Glutamatergic neuron (in vitro differentiated cells): ENCODE measurements at regions not wholly inside any gene's neighbourhood (a gene's known extent, or its start where the extent isn't known, plus 50 kb on each side); places are given as distances from the start of the nearest gene placed in this dataset.
"Not testable (repeated sequence)": the region's sequence is repeated elsewhere in the genome, so short reads cannot be mapped to it uniquely, and the experiment has no call there.

Experiments used
- DNase-seq: peaks from one replicate; pipeline ENCODE4 v3.0.0; 2022
- H3K27ac Mint-ChIP-seq: one replicate; pipeline ENCODE4 v1.8.0; 2020; ENCODE audit warnings: mild to moderate bottlenecking, mixed read lengths, inconsistent platforms; ENCODE audit not compliant: unreplicated experiment
- H3K27me3 Mint-ChIP-seq: one replicate; pipeline ENCODE4 v1.8.0; 2020; ENCODE audit warnings: mild to moderate bottlenecking, moderate library complexity, mixed read lengths, inconsistent platforms; ENCODE audit not compliant: unreplicated experiment
- H3K36me3 Mint-ChIP-seq: one replicate; pipeline ENCODE4 v1.8.0; 2020; ENCODE audit warnings: mild to moderate bottlenecking, mixed read lengths, inconsistent platforms; ENCODE audit not compliant: unreplicated experiment
- H3K4me1 Mint-ChIP-seq: one replicate; pipeline ENCODE4 v1.8.0; 2020; ENCODE audit warnings: mild to moderate bottlenecking, low read depth, mixed read lengths, inconsistent platforms; ENCODE audit not compliant: unreplicated experiment
- H3K4me3 Mint-ChIP-seq: one replicate; pipeline ENCODE4 v1.8.0; 2020; ENCODE audit warnings: mild to moderate bottlenecking, mixed read lengths, inconsistent platforms; ENCODE audit not compliant: unreplicated experiment
- H3K9me3 Mint-ChIP-seq: one replicate; pipeline ENCODE4 v1.8.0; 2020; ENCODE audit warnings: mild to moderate bottlenecking, moderate library complexity, mixed read lengths, inconsistent platforms; ENCODE audit not compliant: unreplicated experiment
- CTCF ChIP-seq: fragments of 200-600 bp; sonication (generic); IDR thresholded peaks from one replicate; pipeline ENCODE4 v1.5.0; 2021; ENCODE audit not compliant: partially characterized antibody, unreplicated experiment

- no peak overlapping the region for H3K27ac Mint-ChIP-seq
- DNase-seq: no peak
Measured at GRCh38 chr13:81230386-81230785, 889.5 kb upstream of the SPRY2 start.

GRCh38 chr13:81226830-81227229 lies 885.9 kb upstream of the SPRY2 start:
- not testable (repeated sequence) for H3K9me3 Mint-ChIP-seq, DNase-seq, H3K4me3 Mint-ChIP-seq, H3K27me3 Mint-ChIP-seq, H3K36me3 Mint-ChIP-seq, H3K27ac Mint-ChIP-seq
- H3K4me1 Mint-ChIP-seq: peaks cover 13% of the 10 kb centered on the region

More at GRCh38 chr13:81230386-81230785, 889.5 kb upstream of the SPRY2 start:
- Mint-ChIP-seq H3K4me1 (peaks cover 9% of the 10 kb centered on the region), H3K27me3 (peaks cover 1% of the 10 kb centered on the region), H3K36me3 (no peaks in the 10 kb centered on the region), H3K4me3 (no peak overlapping the region), H3K9me3 (no peaks in the 10 kb centered on the region)
- no peak for TF ChIP-seq CTCF

GRCh38 chr13:81224209-81224833 lies 883.4 kb upstream of the SPRY2 start:
- no peaks in the 10 kb centered on the region for H3K9me3 Mint-ChIP-seq
- H3K27me3 Mint-ChIP-seq: no peaks in the 10 kb centered on the region
- no peak for TF ChIP-seq CTCF
- no peak for DNase-seq
- H3K36me3 Mint-ChIP-seq: no peaks in the 10 kb centered on the region
- H3K4me3 Mint-ChIP-seq: no peak overlapping the region
- H3K27ac Mint-ChIP-seq: no peak overlapping the region
- peaks cover 9% of the 10 kb centered on the region for H3K4me1 Mint-ChIP-seq

- Mint-ChIP-seq H3K4me3 (no peak overlapping the region), H3K36me3 (no peaks in the 10 kb centered on the region), H3K27ac (no peak overlapping the region)
Measured at GRCh38 chr13:81223778-81224177, 882.9 kb upstream of the SPRY2 start.

GRCh38 chr13:81211713-81212112 lies 870.8 kb upstream of the SPRY2 start:
- Mint-ChIP-seq H3K27ac (no peak overlapping the region), H3K4me1 (no peaks in the 10 kb centered on the region), H3K36me3 (no peaks in the 10 kb centered on the region), H3K27me3 (no peaks in the 10 kb centered on the region), H3K9me3 (no peaks in the 10 kb centered on the region), H3K4me3 (no peak overlapping the region)
- no peak for DNase-seq
- no peak for TF ChIP-seq CTCF

More at GRCh38 chr13:81223778-81224177, 882.9 kb upstream of the SPRY2 start:
- no peak for DNase-seq
- Mint-ChIP-seq H3K27me3 (no peaks in the 10 kb centered on the region), H3K4me1 (peaks cover 8% of the 10 kb centered on the region), H3K9me3 (no peaks in the 10 kb centered on the region)
- no peak for TF ChIP-seq CTCF
